H9 (cell line): ENCODE measurements at regions not wholly inside any gene's neighbourhood (a gene's known extent, or its start where the extent isn't known, plus 50 kb on each side); places are given as distances from the start of the nearest gene placed in this dataset.

Experiments
- DNase-seq: peaks from one replicate; pipeline ENCODE4 v3.0.0-alpha.2; 2017
- H2AFZ ChIP-seq: one replicate; pipeline ENCODE4 v1.6.1; 2013; ENCODE audit warnings: mild to moderate bottlenecking, low read length, control low read depth, moderate library complexity
- H2AK5ac ChIP-seq: 2 replicates; pipeline ENCODE4 v1.6.1; 2013; ENCODE audit warnings: low read length, control low read depth, mixed read lengths; ENCODE audit not compliant: insufficient read length
- H2BK120ac ChIP-seq: one replicate; pipeline ENCODE4 v1.6.1; 2013; ENCODE audit warnings: low read depth, mild to moderate bottlenecking, low read length, control low read depth, inconsistent platforms; ENCODE audit not compliant: poor library complexity, severe bottlenecking
- H2BK12ac ChIP-seq: 2 replicates; pipeline ENCODE4 v1.6.1; 2013; ENCODE audit warnings: low read length, control low read depth, mixed read lengths, low read depth; ENCODE audit not compliant: insufficient read length
- H2BK15ac ChIP-seq: 2 replicates; pipeline ENCODE4 v1.6.1; 2013; ENCODE audit warnings: low read depth, low read length, control low read depth
- H2BK20ac ChIP-seq: one replicate; pipeline ENCODE4 v1.6.1; 2013; ENCODE audit warnings: low read depth, mild to moderate bottlenecking, low read length, control low read depth, inconsistent platforms; ENCODE audit not compliant: poor library complexity, severe bottlenecking
- H2BK5ac ChIP-seq: 2 replicates; pipeline ENCODE4 v1.6.1; 2013; ENCODE audit warnings: low read length, control low read depth, mixed read lengths; ENCODE audit not compliant: insufficient read length
- H3K14ac ChIP-seq: 2 replicates; pipeline ENCODE4 v1.6.1; 2013; ENCODE audit warnings: low read length, control low read depth; ENCODE audit not compliant: insufficient read depth
- H3K18ac ChIP-seq: 2 replicates; pipeline ENCODE4 v1.6.1; 2013; ENCODE audit warnings: low read depth, mild to moderate bottlenecking, mixed read lengths, low read length, control low read depth; ENCODE audit not compliant: insufficient read length
- H3K23ac ChIP-seq: 2 replicates; pipeline ENCODE4 v1.6.1; 2013; ENCODE audit warnings: low read length, control low read depth, mixed read lengths, low read depth; ENCODE audit not compliant: insufficient read length
- H3K23me2 ChIP-seq: 2 replicates; pipeline ENCODE4 v1.6.1; 2013; ENCODE audit warnings: low read depth, mild to moderate bottlenecking, mixed read lengths, low read length, control low read depth; ENCODE audit not compliant: insufficient read length, poor library complexity, severe bottlenecking
- H3K27ac ChIP-seq: 2 replicates; pipeline ENCODE4 v1.5.1; 2013; ENCODE audit warnings: low read length, control low read depth, mixed read lengths, low read depth; ENCODE audit not compliant: insufficient read length
- H3K27me3 ChIP-seq: 2 replicates; pipeline ENCODE4 v1.6.1; 2013; ENCODE audit warnings: low read length, control low read depth, inconsistent platforms; ENCODE audit not compliant: insufficient read depth
- H3K4ac ChIP-seq: 2 replicates; pipeline ENCODE4 v1.6.1; 2013; ENCODE audit warnings: low read depth, mild to moderate bottlenecking, control low read depth, inconsistent platforms, low read length, moderate library complexity
- H3K4me1 ChIP-seq: 2 replicates; pipeline ENCODE4 v1.6.1; 2013; ENCODE audit warnings: low read length, control low read depth, inconsistent platforms; ENCODE audit not compliant: insufficient read depth
- H3K4me2 ChIP-seq: 2 replicates; pipeline ENCODE4 v1.6.1; 2013; ENCODE audit warnings: low read length, control low read depth, mixed read lengths; ENCODE audit not compliant: insufficient read length, insufficient read depth
- H3K56ac ChIP-seq: 2 replicates; pipeline ENCODE4 v1.6.1; 2013; ENCODE audit warnings: low read depth, mild to moderate bottlenecking, mixed read lengths, low read length, control low read depth; ENCODE audit not compliant: insufficient read length
- H3K79me1 ChIP-seq: 2 replicates; pipeline ENCODE4 v1.6.1; 2013; ENCODE audit warnings: low read depth, mild to moderate bottlenecking, moderate library complexity, low read length, control low read depth, inconsistent platforms; ENCODE audit not compliant: insufficient read depth, poor library complexity, severe bottlenecking
- H3K79me2 ChIP-seq: 2 replicates; pipeline ENCODE4 v1.6.1; 2013; ENCODE audit warnings: low read length, control low read depth, inconsistent platforms; ENCODE audit not compliant: insufficient read depth
- H3K9ac ChIP-seq: 2 replicates; pipeline ENCODE4 v1.6.1; 2013; ENCODE audit warnings: low read length, control low read depth, mixed read lengths; ENCODE audit not compliant: insufficient read length; ENCODE audit errors: extremely low read depth
- H3K9me3 ChIP-seq: one replicate; pipeline ENCODE4 v1.6.1; 2013; ENCODE audit warnings: low read depth, low read length, inconsistent platforms; ENCODE audit not compliant: control insufficient read depth
- H3T11ph ChIP-seq: one replicate; pipeline ENCODE4 v1.6.1; 2013; ENCODE audit warnings: mild to moderate bottlenecking, low read length, control low read depth, inconsistent platforms
- H4K20me1 ChIP-seq: one replicate; pipeline ENCODE4 v1.6.1; 2013; ENCODE audit not compliant: control insufficient read depth, insufficient read length, insufficient read depth
- H4K5ac ChIP-seq: 2 replicates; pipeline ENCODE4 v1.6.1; 2013; ENCODE audit warnings: low read depth, mild to moderate bottlenecking, mixed read lengths, low read length, control low read depth; ENCODE audit not compliant: insufficient read length
- H4K8ac ChIP-seq: replicated peaks from 2 replicates; pipeline ENCODE4 v1.6.1; 2013; ENCODE audit warnings: low read length, control low read depth, mixed read lengths, low read depth; ENCODE audit not compliant: insufficient read length
- H4K91ac ChIP-seq: 2 replicates; pipeline ENCODE4 v1.6.1; 2013; ENCODE audit warnings: low read depth, mild to moderate bottlenecking, moderate library complexity, mixed read lengths, low read length, control low read depth; ENCODE audit not compliant: insufficient read length
- H3K27ac Mint-ChIP-seq, 3 experiments: 2 replicates in 2 of 3; 3 replicates in 1 of 3; pipeline ENCODE4 v1.8.0; 2020 to 2021; ENCODE audit warnings: mixed read lengths in 3 of 3, mild to moderate bottlenecking in 1 of 3, moderate library complexity in 1 of 3
- H3K27me3 Mint-ChIP-seq: 2 replicates; pipeline ENCODE4 v1.8.0; 2021; ENCODE audit warnings: low read depth, mild to moderate bottlenecking, moderate library complexity, mixed read lengths
- H3K36me3 Mint-ChIP-seq, 3 experiments: 2 replicates in 2 of 3; 3 replicates in 1 of 3; pipeline ENCODE4 v1.8.0; 2020 to 2021; ENCODE audit warnings: low read depth in 3 of 3, mixed read lengths in 3 of 3; ENCODE audit not compliant: insufficient read depth in 1 of 3
- H3K4me1 Mint-ChIP-seq, 2 experiments: 2 replicates each; pipeline ENCODE4 v1.8.0; 2020; ENCODE audit warnings: mixed read lengths in 2 of 2
- H3K4me3 Mint-ChIP-seq, 2 experiments: 2 replicates in 1 of 2; 3 replicates in 1 of 2; pipeline ENCODE4 v1.8.0; 2020 to 2021; ENCODE audit warnings: mild to moderate bottlenecking in 2 of 2, mixed read lengths in 2 of 2, moderate library complexity in 1 of 2
- H3K9me3 Mint-ChIP-seq, 2 experiments: 2 replicates in 1 of 2; 3 replicates in 1 of 2; pipeline ENCODE4 v1.8.0; 2020; ENCODE audit warnings: mild to moderate bottlenecking in 2 of 2, mixed read lengths in 2 of 2, moderate library complexity in 1 of 2
- CTCF ChIP-seq: fragments of 200-600 bp; sonication (generic); conservative IDR thresholded peaks from 3 replicates; pipeline ENCODE4 v1.8.0; 2021; ENCODE audit warnings: antibody characterized with exemption, mild to moderate bottlenecking
- WGBS: extraction: QIAGEN DNeasy Blood & Tissue Kit; methylation state at CpG from one replicate; pipeline ENCODE4 v1.1.7; 2013; ENCODE audit warnings: missing lambda C conversion rate, low lambda C conversion rate, mixed read lengths; ENCODE audit not compliant: insufficient read length; ENCODE audit errors: extremely low coverage; 5-methylcytosine and 5-hydroxymethylcytosine counted together

DNA sequence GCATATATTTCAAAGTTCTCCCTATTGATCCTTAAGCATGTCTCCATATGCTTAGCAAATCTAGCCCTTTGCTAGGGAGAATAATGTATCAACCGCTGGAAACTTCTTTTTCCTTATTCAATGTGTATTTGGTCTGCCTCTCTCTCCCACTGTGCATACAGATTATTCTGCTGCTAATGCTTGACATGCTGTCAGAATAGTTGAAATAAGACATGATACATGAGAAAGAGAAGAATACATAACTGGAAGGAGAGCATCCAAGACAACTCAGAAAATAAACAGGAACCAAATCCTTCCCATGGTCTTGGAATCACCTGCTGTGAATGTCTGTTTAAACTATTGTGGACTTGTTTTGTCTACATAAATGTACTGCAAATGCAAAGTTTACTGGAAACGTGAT lies 1103.0 kb downstream of the EFNB2 start:
- Histone ChIP-seq H3K9me3 (no peaks in the 10 kb centered on the region), H3K23ac (no peak overlapping the region), H3K23me2 (no peaks in the 10 kb centered on the region), H2AK5ac (no peak overlapping the region), H2BK5ac (no peak overlapping the region), H2AFZ (no peak overlapping the region), H3K4me1 (no peaks in the 10 kb centered on the region; the same call in 1 of the 2 replicates), H3K9ac (no peak overlapping the region), H3K56ac (no peak overlapping the region), H2BK20ac (no peak overlapping the region), H3K27ac (no peak overlapping the region), H2BK12ac (no peak overlapping the region), H3K18ac (no peak overlapping the region), H3K4ac (no peak overlapping the region), H2BK120ac (no peak overlapping the region), H4K8ac (no peak overlapping the region), H3K79me1 (no peaks in the 10 kb centered on the region), H4K20me1 (no peaks in the 10 kb centered on the region), H2BK15ac (no peak overlapping the region), H3K79me2 (no peaks in the 10 kb centered on the region), H3T11ph (no peak overlapping the region), H3K27me3 (no peaks in the 10 kb centered on the region), H4K5ac (no peak overlapping the region), H3K4me2 (no peak overlapping the region), H4K91ac (no peak overlapping the region), H3K14ac (no peak overlapping the region)
- Mint-ChIP-seq H3K9me3 (no peaks in the 10 kb centered on the region), H3K4me1 (peaks cover 2 to 4% of the 10 kb centered on the region in 2 experiments; a peak in 2 of 4 replicates), H3K27ac (no peak overlapping the region), H3K27me3 (no peaks in the 10 kb centered on the region), H3K36me3 (no peaks in the 10 kb centered on the region), H3K4me3 (no peak overlapping the region)
- DNase-seq: no peak
- no peak for TF ChIP-seq CTCF
- WGBS: no CpG with 5 or more reads among the region's 2 CpGs
